ENCODE measurements at regions not wholly inside any gene's neighbourhood (a gene's known extent, or its start where the extent isn't known, plus 50 kb on each side); places are given as distances from the start of the nearest gene placed in this dataset.

DNA sequence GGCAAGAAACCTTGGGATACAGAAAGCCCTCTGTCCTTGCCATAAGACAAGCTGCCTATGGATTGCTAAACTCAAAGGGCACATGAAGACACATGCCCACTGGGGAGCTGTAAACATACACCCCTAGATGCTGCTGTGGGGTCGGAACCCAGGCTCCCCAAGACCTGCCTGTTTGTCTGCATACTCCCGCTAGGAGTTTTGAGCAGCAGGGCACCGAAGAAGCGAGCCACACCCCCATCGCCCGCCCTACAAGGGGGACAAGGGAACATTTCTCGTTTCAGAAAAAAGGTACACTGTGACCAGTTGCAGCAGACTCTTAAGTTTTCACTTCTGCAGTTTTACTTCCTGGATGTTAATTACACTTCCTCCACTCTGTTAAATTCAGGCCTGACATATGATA is 680.2 kb upstream of the GHITM start:
- TF ChIP-seq, protein P1, sequence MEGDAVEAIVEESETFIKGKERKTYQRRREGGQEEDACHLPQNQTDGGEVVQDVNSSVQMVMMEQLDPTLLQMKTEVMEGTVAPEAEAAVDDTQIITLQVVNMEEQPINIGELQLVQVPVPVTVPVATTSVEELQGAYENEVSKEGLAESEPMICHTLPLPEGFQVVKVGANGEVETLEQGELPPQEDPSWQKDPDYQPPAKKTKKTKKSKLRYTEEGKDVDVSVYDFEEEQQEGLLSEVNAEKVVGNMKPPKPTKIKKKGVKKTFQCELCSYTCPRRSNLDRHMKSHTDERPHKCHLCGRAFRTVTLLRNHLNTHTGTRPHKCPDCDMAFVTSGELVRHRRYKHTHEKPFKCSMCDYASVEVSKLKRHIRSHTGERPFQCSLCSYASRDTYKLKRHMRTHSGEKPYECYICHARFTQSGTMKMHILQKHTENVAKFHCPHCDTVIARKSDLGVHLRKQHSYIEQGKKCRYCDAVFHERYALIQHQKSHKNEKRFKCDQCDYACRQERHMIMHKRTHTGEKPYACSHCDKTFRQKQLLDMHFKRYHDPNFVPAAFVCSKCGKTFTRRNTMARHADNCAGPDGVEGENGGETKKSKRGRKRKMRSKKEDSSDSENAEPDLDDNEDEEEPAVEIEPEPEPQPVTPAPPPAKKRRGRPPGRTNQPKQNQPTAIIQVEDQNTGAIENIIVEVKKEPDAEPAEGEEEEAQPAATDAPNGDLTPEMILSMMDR (IDR thresholded peaks at IDR 0.05; ENCODE audit: low read depth, low read length): no peak
- DNase-seq (ENCODE audit: extremely low read depth, low read depth): no peak

DNA sequence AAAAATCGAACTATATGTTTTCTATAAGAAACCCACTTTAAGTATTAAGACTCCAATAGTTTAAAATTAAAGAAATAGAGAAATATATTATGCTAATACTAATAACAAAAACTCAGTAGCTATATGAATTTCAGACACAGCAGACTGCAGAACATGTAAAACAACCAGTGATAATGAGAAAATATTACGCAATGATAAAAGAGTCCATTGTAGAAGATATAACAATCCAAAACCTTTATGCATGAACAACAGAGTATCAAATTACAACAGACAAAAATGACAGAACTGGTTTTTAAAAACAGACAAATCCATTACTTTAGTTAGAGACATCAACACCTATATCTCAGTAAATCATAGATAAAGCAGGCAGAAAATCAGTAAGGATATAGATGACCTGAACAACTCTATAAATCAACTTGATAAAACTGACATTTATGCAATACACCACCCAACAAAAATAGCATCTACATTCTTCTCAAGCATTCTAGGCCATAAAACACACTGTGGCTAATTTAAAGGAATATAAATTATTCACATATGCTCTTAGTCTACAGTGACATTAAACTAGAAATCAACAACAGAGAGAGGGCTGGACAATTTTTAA is 669.5 kb upstream of the GHITM start:
- no peak for DNase-seq (ENCODE audit: extremely low read depth, low read depth)

DNA sequence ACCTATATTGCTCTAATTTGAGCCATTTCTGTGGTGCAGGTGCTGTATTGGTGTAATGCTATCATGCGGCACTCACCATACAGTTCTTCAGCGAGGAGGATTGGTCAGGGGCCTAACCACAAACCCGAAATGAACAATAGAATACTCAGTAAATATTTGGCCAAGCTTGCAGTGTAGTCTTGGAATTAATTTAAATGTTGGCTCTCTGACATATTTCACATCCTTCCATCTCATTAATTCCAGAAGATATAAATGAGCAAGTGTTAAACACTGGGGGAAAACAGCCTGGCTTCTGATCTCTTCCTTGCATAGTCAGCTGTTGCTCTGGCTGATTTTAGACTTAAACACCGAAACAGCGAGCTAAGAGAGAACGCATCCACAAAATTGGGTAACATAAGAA is 663.1 kb upstream of the GHITM start:
- TF ChIP-seq, protein P1 (IDR thresholded peaks at IDR 0.05; ENCODE audit: low read depth, low read length): no peak
- no peak for DNase-seq (ENCODE audit: extremely low read depth, low read depth)

More for the DNA sequence above, 669.5 kb upstream of the GHITM start:
- TF ChIP-seq, protein P1 (IDR thresholded peaks at IDR 0.05; ENCODE audit: low read depth, low read length): no peak

DNA sequence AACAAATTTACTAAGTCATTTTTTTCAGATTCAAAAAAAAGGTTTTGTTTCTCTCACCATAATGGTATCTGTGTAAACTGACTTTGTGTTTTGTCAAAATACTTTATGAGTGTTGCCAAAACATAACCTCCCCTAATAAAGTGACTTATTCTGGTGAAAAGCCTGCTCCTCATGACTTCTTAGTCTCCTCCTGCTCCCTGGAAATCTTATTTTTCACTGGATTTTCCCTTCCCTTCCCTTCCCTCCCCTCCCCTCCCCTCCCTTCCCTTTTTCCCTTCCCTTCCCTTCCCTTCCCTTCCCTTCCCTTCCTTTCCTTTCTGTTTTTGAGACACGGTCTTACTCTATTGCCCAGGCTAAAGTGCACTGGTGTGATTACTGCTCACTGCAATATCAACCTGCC is 650.1 kb upstream of the GHITM start:
- no peak for DNase-seq (ENCODE audit: extremely low read depth, low read depth)
- TF ChIP-seq, protein P1 (IDR thresholded peaks at IDR 0.05; ENCODE audit: low read depth, low read length): no peak

DNA sequence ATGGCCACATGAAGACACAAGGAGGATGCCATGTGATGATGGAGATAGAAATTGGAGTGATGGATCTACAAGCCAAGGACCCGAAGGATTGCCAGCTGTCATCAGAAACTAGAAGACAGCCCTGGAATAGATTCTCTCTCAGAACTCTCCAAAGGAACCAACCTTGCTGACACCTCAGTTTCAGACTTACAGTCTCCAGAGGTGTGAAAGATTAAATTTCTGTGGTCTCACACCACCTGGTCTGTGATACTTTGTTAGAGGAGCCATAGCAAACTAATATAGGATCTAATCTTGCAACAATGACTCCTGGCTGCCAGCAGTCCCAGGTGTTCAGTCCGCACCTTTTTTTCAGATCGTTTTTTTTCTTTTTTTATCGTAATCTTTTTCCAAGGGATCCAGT is 647.3 kb upstream of the GHITM start:
- TF ChIP-seq, protein P1 (IDR thresholded peaks at IDR 0.05; ENCODE audit: low read depth, low read length): no peak
- DNase-seq (ENCODE audit: extremely low read depth, low read depth): no peak

DNA sequence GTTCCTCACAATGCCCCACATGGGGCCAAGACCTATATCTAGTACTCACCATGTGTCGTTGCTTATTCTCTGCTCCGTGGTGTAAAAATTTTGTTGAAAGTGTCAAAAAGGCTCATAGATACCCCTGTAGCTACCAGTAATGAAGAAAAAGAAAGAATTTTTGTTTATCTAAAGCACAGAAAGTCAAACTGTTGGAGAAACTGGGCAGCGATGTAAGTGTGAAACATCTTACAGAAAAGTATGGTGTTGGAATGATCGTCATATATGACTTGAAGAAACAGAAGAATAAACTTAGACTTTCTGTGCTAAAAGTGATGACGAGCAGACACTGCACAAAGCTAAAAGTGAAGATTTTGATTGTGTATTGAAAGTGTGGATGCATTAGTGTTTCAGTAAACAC is 626.6 kb upstream of the GHITM start:
- DNase-seq (ENCODE audit: extremely low read depth, low read depth): no peak
- TF ChIP-seq, protein P1 (IDR thresholded peaks at IDR 0.05; ENCODE audit: low read depth, low read length): no peak

DNA sequence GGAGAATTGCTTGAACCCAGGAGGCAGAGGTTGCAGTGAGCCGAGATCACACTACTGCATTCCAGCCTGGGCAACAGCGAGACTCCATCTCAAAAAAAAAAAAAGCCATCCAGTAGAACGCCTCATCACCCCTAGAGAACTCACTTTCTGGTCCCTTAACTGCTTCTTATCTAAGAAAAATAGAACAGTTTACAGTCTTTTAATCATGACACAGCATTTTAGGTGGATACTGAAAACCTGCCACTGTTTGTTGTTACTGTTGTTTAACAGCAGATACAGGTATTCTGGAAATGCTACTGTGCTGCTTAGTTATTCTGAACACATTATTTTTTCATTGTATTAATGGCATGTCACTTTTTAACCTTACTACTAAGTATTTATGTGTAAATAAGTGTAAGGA is 624.3 kb upstream of the GHITM start:
- DNase-seq (ENCODE audit: extremely low read depth, low read depth): no peak
- TF ChIP-seq, protein P1 (IDR thresholded peaks at IDR 0.05; ENCODE audit: low read depth, low read length): no peak

Data from AG09319 (cell line).